Right cardiac atrium (tissue), 5 donors: ENCODE measurements at regions not wholly inside any gene's neighbourhood (a gene's known extent, or its start where the extent isn't known, plus 50 kb on each side); places are given as distances from the start of the nearest gene placed in this dataset.

Experiments
- ATAC-seq, 2 donors: fragments of 200-7000 bp; cut with Tn5 transposase; one replicate each; pipeline versions ENCODE4 v1.8.0 to v1.9.1; 2020; ENCODE audit warnings: moderate library complexity in 2 of 2, mild to moderate bottlenecking in 1 of 2
- DNase-seq, 3 donors: peaks; one replicate each; pipeline ENCODE4 v3.0.0-alpha.2; 2020
- H3K27ac ChIP-seq: one replicate; pipeline ENCODE4 v1.5.1; 2013; ENCODE audit warnings: mild to moderate bottlenecking, low read length, control low read depth, moderate library complexity
- H3K27me3 ChIP-seq: one replicate; pipeline ENCODE4 v1.6.1; 2013; ENCODE audit not compliant: control insufficient read depth, insufficient read depth
- H3K4me1 ChIP-seq: one replicate; pipeline ENCODE4 v1.6.1; 2013; ENCODE audit warnings: low read length; ENCODE audit not compliant: control insufficient read depth, insufficient read depth
- H3K4me3 ChIP-seq: one replicate; pipeline ENCODE4 v1.5.1; 2013; ENCODE audit warnings: low read length, control low read depth
- H3K9me3 ChIP-seq: one replicate; pipeline ENCODE4 v1.6.1; 2013; ENCODE audit warnings: low read length; ENCODE audit not compliant: control insufficient read depth
- WGBS: extraction: QIAGEN DNeasy Blood & Tissue Kit; methylation state at CpG from one replicate; pipeline ENCODE4 v1.1.7; 2013; 5-methylcytosine and 5-hydroxymethylcytosine counted together
- intact Hi-C, 4 donors: fragments of 100-400 bp; cut with DNase I; formaldehyde crosslinking; loops; one replicate each; pipeline versions ENCODE4 v1.11.0 to v1.14.0; 2022 to 2023
- donor health status: healthy with polysubstance abuse.
- donor health status: DM: no; HTN: yes; CAD: no.
- donor health status: DM: no; HTN: no; CAD: no.
- donor health status: DM: no; HTN: yes; CAD: no; lungs with severe emphysema.
- donor health status: DM: yes; HTN: yes; CAD: no.

DNA sequence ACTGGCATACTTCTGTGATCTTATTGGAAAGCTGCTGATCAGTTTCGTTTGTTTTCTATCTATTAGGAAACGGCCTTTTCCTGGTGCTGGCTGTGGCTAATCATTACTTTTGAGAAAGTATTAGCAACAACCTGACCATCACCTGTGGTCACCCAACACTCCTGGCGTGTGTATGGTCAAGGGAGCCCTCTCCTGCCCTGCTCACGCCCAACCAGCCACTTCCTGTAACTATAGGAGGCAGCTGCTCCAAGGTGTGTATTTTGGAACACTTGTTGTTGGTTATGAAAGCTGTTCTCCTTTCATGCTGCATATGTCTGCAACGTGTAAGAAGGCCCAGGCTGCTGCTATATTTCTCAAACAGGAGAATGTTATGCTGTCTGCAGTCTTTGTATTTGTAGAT lies 1582.8 kb downstream of the AACS start:
- intact Hi-C loops = no loop called here
- Histone ChIP-seq H3K27me3 (no peaks in the 10 kb centered on the region), H3K4me3 (no peak overlapping the region), H3K27ac (no peak overlapping the region), H3K4me1 (no peaks in the 10 kb centered on the region), H3K9me3 (no peaks in the 10 kb centered on the region)
- WGBS = 58% methylated on average over 5 of the region's 5 CpGs
- DNase-seq (no peak), ATAC-seq (no peak)

DNA sequence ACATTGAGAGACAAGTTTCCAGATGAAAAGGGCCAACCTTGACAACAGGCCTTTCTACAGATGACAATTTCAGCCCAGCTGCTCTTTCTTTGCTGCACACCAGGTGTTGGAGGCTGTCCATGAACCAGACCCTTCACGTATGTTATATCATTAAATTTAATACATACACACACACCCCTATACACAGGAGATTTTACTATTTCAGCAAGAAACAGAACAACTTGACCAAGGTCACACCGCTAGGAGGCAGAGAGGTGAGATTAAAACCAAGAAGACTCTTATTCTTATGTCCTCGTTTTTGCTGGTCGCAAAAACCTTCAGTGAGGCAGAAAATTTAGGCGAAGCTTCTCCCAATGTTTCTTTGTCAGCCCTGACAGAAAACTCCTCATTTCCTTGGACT lies 1585.9 kb downstream of the AACS start:
- no peaks in the 10 kb centered on the region for H3K27me3 ChIP-seq
- no peak for DNase-seq
- no peak overlapping the region for H3K4me3 ChIP-seq
- 85% methylated on average over 5 of the region's 5 CpGs for WGBS
- intact Hi-C loops = no loop called here
- H3K27ac ChIP-seq = no peak overlapping the region
- no peaks in the 10 kb centered on the region for H3K9me3 ChIP-seq
- no peak for ATAC-seq
- no peaks in the 10 kb centered on the region for H3K4me1 ChIP-seq

DNA sequence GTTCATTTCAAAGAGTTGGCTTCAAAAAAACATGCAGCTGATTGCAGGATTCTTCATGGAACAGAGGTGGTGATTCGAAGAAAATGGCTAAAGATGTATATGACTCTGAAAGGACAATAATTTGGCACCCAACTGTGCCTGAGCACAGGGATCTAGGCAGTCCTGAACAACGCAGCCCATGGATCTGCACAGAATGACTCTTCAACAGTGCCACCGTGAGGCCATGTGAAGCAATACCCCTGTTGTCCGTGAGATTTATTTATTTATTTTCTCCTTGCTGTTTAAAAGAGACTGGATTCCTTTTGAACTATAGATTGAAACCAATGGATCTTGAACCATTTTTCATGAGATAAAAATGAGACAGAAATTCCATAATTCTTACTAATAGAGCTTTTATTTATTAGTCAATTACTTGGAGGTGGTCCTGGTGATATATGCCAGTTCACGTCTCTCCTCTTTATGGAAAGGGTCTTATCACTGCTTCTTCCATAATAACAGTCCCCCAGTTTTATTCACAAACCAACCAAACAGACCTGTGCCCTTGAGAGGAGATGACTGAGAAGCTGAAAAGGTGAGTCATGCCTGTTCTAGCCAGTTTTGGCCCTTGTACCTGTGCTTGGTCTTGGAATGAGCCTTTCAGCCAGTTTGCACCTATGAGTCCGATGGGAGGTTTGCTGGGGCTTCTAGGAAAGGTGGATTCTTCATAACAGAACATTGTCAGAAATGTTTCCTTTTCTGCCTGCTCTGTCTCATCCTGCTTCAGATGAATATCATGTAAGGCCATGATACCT lies 1598.3 kb downstream of the AACS start:
- intact Hi-C loops = no loop called here
- Histone ChIP-seq H3K4me3 (no peak overlapping the region), H3K27me3 (no peaks in the 10 kb centered on the region), H3K4me1 (no peaks in the 10 kb centered on the region), H3K27ac (no peak overlapping the region), H3K9me3 (no peaks in the 10 kb centered on the region)
- DNase-seq = no peak
- WGBS = 37% methylated on average over 6 of the region's 6 CpGs
- ATAC-seq = no peak

DNA sequence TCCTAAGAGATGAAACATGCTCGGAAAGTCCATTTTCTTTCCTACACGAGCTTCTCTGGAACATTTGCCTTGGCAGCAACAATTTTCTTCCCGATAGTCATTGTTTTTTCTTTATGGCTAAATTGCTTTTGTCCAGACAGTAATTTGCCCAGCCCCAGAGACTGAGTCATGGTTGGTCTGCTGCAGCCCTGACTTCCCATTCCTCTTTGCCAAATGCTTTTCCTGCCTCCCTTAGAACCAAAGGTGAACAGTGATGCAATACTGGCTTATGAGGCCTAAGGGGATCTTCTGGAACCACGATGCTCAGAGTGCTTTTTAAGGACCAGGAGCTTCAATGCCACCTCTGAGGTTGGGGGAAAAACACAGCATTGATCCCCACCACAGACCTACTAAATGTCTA lies 1599.6 kb upstream of the TMEM132C start:
- WGBS = 67% methylated on average over 4 of the region's 4 CpGs
- no peak overlapping the region for H3K4me3 ChIP-seq
- DNase-seq (no peak), ATAC-seq (no peak)
- H3K27ac ChIP-seq = no peak overlapping the region
- no peaks in the 10 kb centered on the region for H3K27me3 ChIP-seq
- intact Hi-C loops = no loop called here
- H3K4me1 ChIP-seq = no peaks in the 10 kb centered on the region
- H3K9me3 ChIP-seq = no peaks in the 10 kb centered on the region

DNA sequence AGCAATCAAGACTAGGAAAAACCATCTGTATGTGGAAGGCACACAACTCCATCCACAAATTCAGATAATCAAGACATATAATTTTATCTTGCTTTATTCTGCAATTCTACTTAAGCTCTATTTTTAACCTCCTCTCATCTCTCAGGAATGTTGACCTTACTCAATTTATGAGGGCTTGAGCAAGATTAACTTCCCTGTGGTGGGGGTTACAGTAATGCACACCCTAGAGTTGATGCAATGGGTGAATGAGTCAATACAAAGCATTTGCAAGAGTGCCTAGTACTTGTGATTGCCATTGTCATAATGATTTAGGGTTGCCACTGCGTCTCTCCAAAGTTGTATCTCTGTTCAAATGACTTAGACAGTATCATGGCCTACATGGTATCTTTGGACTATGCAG lies 1598.4 kb upstream of the TMEM132C start:
- Histone ChIP-seq H3K4me3 (no peak overlapping the region), H3K27me3 (no peaks in the 10 kb centered on the region), H3K27ac (no peak overlapping the region), H3K9me3 (no peaks in the 10 kb centered on the region), H3K4me1 (no peaks in the 10 kb centered on the region)
- ATAC-seq (no peak), DNase-seq (no peak)
- WGBS = 74% methylated on average over 1 of the region's 1 CpG
- intact Hi-C loops = no loop called here

DNA sequence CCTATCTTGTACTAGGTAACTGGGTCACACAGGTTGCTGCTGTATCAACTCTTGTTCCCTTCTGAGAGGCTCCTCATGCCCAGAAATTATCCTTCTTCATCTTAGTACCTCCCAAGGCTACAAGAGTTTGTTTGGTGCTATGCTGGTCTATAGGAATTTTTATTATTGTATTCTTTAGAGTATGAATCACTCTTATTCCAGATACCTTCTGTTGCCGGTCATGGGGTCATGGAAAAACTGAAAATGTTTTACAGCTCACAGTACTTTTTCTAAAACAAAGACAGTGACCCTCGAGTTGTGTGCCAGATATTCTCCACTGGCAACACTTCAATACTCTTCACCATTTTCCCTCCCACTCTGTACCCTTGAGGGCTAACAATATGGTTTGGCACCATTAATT lies 1598.0 kb upstream of the TMEM132C start:
- ATAC-seq (no peak), DNase-seq (no peak)
- no peaks in the 10 kb centered on the region for H3K9me3 ChIP-seq
- H3K27me3 ChIP-seq = no peaks in the 10 kb centered on the region
- no peak overlapping the region for H3K27ac ChIP-seq
- intact Hi-C loops = no loop called here
- 64% methylated on average over 2 of the region's 2 CpGs for WGBS
- no peaks in the 10 kb centered on the region for H3K4me1 ChIP-seq
- H3K4me3 ChIP-seq = no peak overlapping the region

DNA sequence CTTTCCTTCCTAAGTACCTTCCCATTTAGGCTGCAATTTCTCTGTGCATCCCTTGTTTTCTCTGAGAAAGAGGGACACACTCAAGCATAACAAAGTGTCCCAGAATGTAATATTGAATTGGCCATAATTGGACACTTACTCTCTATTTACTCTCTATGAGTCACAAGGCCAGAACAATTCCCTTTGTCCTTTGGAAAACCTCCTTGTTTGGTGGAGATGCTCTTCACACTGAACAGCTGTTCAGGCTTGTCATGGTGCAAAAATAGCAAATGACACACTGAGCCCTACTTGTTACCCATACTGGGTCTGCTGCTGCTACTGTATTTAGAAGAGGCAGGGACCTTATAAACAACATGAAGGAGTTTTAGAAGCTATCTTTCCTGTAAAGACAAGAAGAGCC lies 1590.5 kb upstream of the TMEM132C start:
- Histone ChIP-seq H3K9me3 (no peaks in the 10 kb centered on the region), H3K27me3 (no peaks in the 10 kb centered on the region), H3K4me3 (no peak overlapping the region), H3K4me1 (no peaks in the 10 kb centered on the region), H3K27ac (no peak overlapping the region)
- no peak for ATAC-seq
- no peak for DNase-seq
- intact Hi-C loops = no loop called here

DNA sequence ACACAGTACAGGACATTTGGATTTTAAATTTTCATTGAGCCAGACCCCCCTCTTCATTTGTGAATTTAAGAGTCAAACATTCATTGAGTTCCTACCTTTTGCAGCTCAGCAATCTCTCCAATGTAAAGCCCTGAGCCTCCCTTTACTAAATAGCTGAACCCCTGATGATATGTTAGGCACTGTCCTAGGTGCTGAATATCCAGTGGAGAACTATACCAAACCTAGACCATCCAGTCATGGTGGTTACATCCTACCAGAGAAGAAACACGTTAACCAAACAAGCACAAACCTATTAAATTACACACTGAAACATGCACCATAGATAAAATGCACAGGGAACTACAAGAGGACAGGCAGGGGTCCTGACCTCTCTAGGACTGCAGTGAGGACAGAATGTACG lies 1585.3 kb upstream of the TMEM132C start:
- Histone ChIP-seq H3K4me1 (no peaks in the 10 kb centered on the region), H3K27ac (no peak overlapping the region), H3K9me3 (no peaks in the 10 kb centered on the region), H3K4me3 (no peak overlapping the region), H3K27me3 (no peaks in the 10 kb centered on the region)
- no peak for DNase-seq
- WGBS = 62% methylated on average over 2 of the region's 2 CpGs
- intact Hi-C loops = no loop called here
- no peak for ATAC-seq

DNA sequence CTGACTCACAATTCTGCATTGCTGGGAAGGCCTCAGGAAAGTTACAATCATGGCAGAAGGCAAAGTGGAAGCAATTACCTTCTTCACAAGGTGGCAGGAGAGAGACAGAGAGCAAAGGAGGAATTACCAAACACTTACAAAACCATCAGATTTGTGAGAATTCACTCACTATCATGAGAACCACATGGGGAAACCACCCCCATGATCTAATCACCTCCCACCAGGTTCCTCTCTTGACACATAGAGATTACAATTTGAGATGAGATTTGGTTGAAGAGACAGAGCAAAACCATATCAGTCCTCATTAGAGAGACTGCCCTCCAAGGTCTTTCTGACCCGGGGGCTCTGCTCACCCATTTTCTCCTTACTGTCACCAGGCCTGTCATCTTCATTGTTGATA lies 1582.3 kb upstream of the TMEM132C start:
- Histone ChIP-seq H3K4me1 (no peaks in the 10 kb centered on the region), H3K9me3 (peaks cover 3% of the 10 kb centered on the region), H3K27ac (no peak overlapping the region), H3K4me3 (no peak overlapping the region), H3K27me3 (no peaks in the 10 kb centered on the region)
- DNase-seq (no peak), ATAC-seq (no peak)
- intact Hi-C loops = no loop called here
- 75% methylated on average over 1 of the region's 1 CpG for WGBS

DNA sequence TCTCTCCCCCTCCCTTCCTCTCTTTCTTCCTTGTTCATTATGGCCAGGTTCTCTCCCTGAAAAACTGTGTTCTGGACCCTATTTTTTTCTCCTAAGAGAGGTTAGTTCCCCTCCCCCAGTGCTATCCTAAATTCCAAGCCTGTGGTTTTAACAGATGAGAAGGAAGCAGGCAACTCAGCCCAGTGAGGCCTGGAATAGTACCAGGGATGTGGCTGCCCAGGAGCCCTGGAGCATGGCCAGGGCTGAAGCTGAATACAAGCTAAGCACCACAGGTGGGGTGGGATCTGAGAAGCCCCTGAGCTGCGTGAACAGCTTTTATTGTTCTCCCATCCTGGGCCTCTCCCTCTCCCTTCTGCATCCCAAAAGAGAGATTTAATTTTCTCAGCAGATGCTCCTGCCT lies 1581.3 kb upstream of the TMEM132C start:
- peaks cover 3% of the 10 kb centered on the region for H3K9me3 ChIP-seq
- no peaks in the 10 kb centered on the region for H3K27me3 ChIP-seq
- no peak overlapping the region for H3K4me3 ChIP-seq
- no peak for ATAC-seq
- no peak overlapping the region for H3K27ac ChIP-seq
- intact Hi-C loops = no loop called here
- no peak for DNase-seq
- WGBS = 58% methylated on average over 1 of the region's 1 CpG
- H3K4me1 ChIP-seq = no peaks in the 10 kb centered on the region

DNA sequence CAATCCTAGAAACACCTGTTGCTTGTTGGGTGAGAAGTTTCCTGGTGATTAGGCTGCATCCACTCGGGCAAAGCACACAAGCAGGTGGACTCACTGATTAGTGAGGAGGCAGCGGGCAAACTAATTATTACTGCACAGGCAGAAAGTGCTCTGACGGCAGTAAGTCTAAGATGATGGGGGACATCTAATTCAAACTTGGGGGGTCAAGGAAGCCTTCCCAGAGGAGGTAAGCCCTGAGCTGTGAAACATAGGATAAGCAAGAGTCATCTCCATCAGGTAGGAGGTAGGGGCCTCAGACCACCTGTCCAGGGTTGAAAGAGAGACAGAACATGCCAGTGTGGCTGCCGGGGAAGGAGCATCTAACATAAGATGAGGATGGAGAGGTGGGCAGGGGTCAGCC lies 1578.4 kb upstream of the TMEM132C start:
- intact Hi-C loops = no loop called here
- WGBS = 88% methylated on average over 4 of the region's 4 CpGs
- no peak for DNase-seq
- ATAC-seq = no peak
- Histone ChIP-seq H3K4me3 (no peak overlapping the region), H3K9me3 (peaks cover 3% of the 10 kb centered on the region), H3K27ac (no peak overlapping the region), H3K4me1 (no peaks in the 10 kb centered on the region), H3K27me3 (no peaks in the 10 kb centered on the region)

DNA sequence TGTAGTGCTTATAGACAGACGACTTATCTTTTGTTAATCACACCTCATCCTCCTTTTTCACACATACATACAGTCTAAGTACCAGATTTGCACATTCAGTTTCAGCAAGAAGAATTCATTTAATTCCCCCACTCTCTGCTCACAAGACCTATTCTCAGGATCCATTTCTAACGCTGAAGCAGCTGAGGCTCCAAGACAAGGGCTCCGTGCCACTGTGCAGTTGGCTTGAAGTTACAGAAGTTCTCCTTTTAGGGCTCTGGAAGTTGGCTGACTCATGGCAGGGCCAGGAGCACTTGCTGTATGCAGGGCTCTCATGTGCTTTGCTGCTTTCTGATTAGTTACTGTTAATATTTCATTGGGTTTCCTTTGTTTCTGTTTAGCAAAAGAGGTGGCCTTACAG lies 1566.9 kb upstream of the TMEM132C start:
- H3K27me3 ChIP-seq = no peaks in the 10 kb centered on the region
- no peak overlapping the region for H3K27ac ChIP-seq
- ATAC-seq (no peak), DNase-seq (no peak)
- intact Hi-C loops = no loop called here
- H3K4me3 ChIP-seq = no peak overlapping the region
- 89% methylated on average over 3 of the region's 3 CpGs for WGBS
- no peaks in the 10 kb centered on the region for H3K4me1 ChIP-seq
- H3K9me3 ChIP-seq = no peaks in the 10 kb centered on the region
